ENCODE measurements at regions not wholly inside any gene's neighbourhood (a gene's known extent, or its start where the extent isn't known, plus 50 kb on each side); places are given as distances from the start of the nearest gene placed in this dataset.

- TF ChIP-seq CTCF (IDR thresholded peaks at IDR 0.05) (no peak), POLR2A (IDR thresholded peaks at IDR 0.05; ENCODE audit: low read depth) (no peak)
Observed at GRCh38 chr5:31122998-31123951, 70.2 kb upstream of the CDH6 start.
